CD4-positive, alpha-beta T cell (primary cell): ENCODE measurements at regions not wholly inside any gene's neighbourhood (a gene's known extent, or its start where the extent isn't known, plus 50 kb on each side); places are given as distances from the start of the nearest gene placed in this dataset.

Experiments used
- ATAC-seq: fragments of 200-7000 bp; cut with Tn5 transposase; one replicate; pipeline ENCODE4 v1.10.0; 2022; ENCODE audit warnings: mild to moderate bottlenecking; ENCODE audit not compliant: poor library complexity
- CTCF ChIA-PET: fragments of 350-600 bp; sonication (Branson Sonifier 250); formaldehyde crosslinking; loops from one replicate; lab custom pipeline; 2021; ENCODE audit warnings: antibody characterized with exemption, inconsistent platforms; lab: Charles Lee
- POLR2A ChIA-PET: fragments of 350-600 bp; sonication (Branson Sonifier 250); formaldehyde crosslinking; loops from one replicate; lab custom pipeline; 2021; ENCODE audit warnings: antibody characterized with exemption, inconsistent platforms; lab: Charles Lee
- DNase-seq, 14 experiments: peaks; one replicate each; pipeline ENCODE4 v3.0.0-alpha.2; 2013 to 2020; ENCODE audit warnings: mixed read lengths in 2 of 14
- H3K27ac ChIP-seq, 2 donors: one replicate each; pipeline versions ENCODE4 v1.5.1 to v1.7.0; 2013; ENCODE audit warnings: low read length in 2 of 2, low read depth in 1 of 2, mild to moderate bottlenecking in 1 of 2
- H3K27me3 ChIP-seq, 2 experiments: 1 replicate in 1 of 2; 2 replicates in 1 of 2; pipeline versions ENCODE4 v1.6.1 to v1.7.0; 2013; ENCODE audit warnings: low read length in 2 of 2, control low read depth in 1 of 2, mild to moderate bottlenecking in 1 of 2, moderate library complexity in 1 of 2; ENCODE audit not compliant: insufficient read depth in 2 of 2, control insufficient read depth in 1 of 2
- H3K36me3 ChIP-seq: one replicate; pipeline ENCODE4 v1.6.1; 2013; ENCODE audit warnings: low read length, control low read depth; ENCODE audit not compliant: insufficient read depth
- H3K4me1 ChIP-seq: one replicate; pipeline ENCODE4 v1.6.1; 2013; ENCODE audit warnings: low read length, control low read depth; ENCODE audit not compliant: insufficient read depth
- H3K4me3 ChIP-seq: one replicate; pipeline ENCODE4 v1.5.1; 2013; ENCODE audit warnings: mild to moderate bottlenecking, low read length, moderate library complexity
- H3K9me3 ChIP-seq, 2 experiments: 1 replicate in 1 of 2; 2 replicates in 1 of 2; pipeline versions ENCODE4 v1.6.1 to v1.7.0; 2013; ENCODE audit warnings: low read length in 2 of 2, mild to moderate bottlenecking in 2 of 2, control low read depth in 1 of 2, moderate library complexity in 1 of 2; ENCODE audit not compliant: control insufficient read depth in 1 of 2, insufficient read depth in 1 of 2
- H3K27ac Mint-ChIP-seq: one replicate; pipeline ENCODE4 v1.8.0; 2020; ENCODE audit warnings: mixed read lengths
- H3K27me3 Mint-ChIP-seq: one replicate; pipeline ENCODE4 v1.8.0; 2021; ENCODE audit warnings: mixed read lengths
- H3K36me3 Mint-ChIP-seq: one replicate; pipeline ENCODE4 v1.8.0; 2021; ENCODE audit warnings: low read depth, mixed read lengths
- H3K4me1 Mint-ChIP-seq: one replicate; pipeline ENCODE4 v1.8.0; 2021; ENCODE audit warnings: low read depth, mixed read lengths
- H3K4me3 Mint-ChIP-seq: one replicate; pipeline ENCODE4 v1.8.0; 2020; ENCODE audit warnings: mild to moderate bottlenecking, mixed read lengths
- H3K9me3 Mint-ChIP-seq: one replicate; pipeline ENCODE4 v1.8.0; 2020; ENCODE audit warnings: mixed read lengths
- CTCF ChIP-seq: fragments of 200-600 bp; IDR thresholded peaks from one replicate; pipeline ENCODE4 v1.8.0; 2022; ENCODE audit warnings: antibody characterized with exemption, mild to moderate bottlenecking
- intact Hi-C, 2 experiments: fragments of 100-400 bp; cut with DNase I in 1 of 2; cut with micrococcal nuclease in 1 of 2; formaldehyde crosslinking; loops; one replicate each; pipeline versions ENCODE4 v1.15.1 to v1.9.0; 2023 to 2025; cut with DNase I, micrococcal nuclease

GRCh38 chr4:166422475-166422874, 549.4 kb downstream of the TLL1 start:
- DNase-seq: no peak
- Mint-ChIP-seq H3K9me3 (peaks cover 13% of the 10 kb centered on the region), H3K4me3 (no peak overlapping the region), H3K4me1 (no peaks in the 10 kb centered on the region), H3K27ac (no peak overlapping the region), H3K36me3 (no peaks in the 10 kb centered on the region), H3K27me3 (no peaks in the 10 kb centered on the region)
- no peak for TF ChIP-seq CTCF
- Histone ChIP-seq H3K4me1 (no peaks in the 10 kb centered on the region), H3K27me3 (no peaks in the 10 kb centered on the region), H3K4me3 (no peak overlapping the region), H3K9me3 (peaks cover 0 to 4% of the 10 kb centered on the region in 2 experiments), H3K36me3 (no peaks in the 10 kb centered on the region), H3K27ac (no peak overlapping the region)
- ChIA-PET CTCF (no interaction called here), POLR2A (no interaction called here)
- intact Hi-C loops: no loop called here
- ATAC-seq: no peak

- intact Hi-C loops: no loop called here
- no peaks in the 10 kb centered on the region for H3K27me3 Mint-ChIP-seq
- Histone ChIP-seq H3K27me3 (no peaks in the 10 kb centered on the region), H3K36me3 (no peaks in the 10 kb centered on the region), H3K4me3 (no peak overlapping the region), H3K27ac (no peak overlapping the region), H3K4me1 (no peaks in the 10 kb centered on the region), H3K9me3 (peaks cover 0 to 4% of the 10 kb centered on the region in 2 experiments)
- no peak for TF ChIP-seq CTCF
- DNase-seq (no peak), ATAC-seq (no peak)
- H3K27ac Mint-ChIP-seq: no peak overlapping the region
- H3K4me3 Mint-ChIP-seq: no peak overlapping the region
- no peaks in the 10 kb centered on the region for H3K4me1 Mint-ChIP-seq
- peaks cover 3% of the 10 kb centered on the region for H3K9me3 Mint-ChIP-seq
- no peaks in the 10 kb centered on the region for H3K36me3 Mint-ChIP-seq
- ChIA-PET CTCF (no interaction called here), POLR2A (no interaction called here)
These were observed 553.3 kb downstream of the TLL1 start for GRCh38 chr4:166426300-166426863.

DNA sequence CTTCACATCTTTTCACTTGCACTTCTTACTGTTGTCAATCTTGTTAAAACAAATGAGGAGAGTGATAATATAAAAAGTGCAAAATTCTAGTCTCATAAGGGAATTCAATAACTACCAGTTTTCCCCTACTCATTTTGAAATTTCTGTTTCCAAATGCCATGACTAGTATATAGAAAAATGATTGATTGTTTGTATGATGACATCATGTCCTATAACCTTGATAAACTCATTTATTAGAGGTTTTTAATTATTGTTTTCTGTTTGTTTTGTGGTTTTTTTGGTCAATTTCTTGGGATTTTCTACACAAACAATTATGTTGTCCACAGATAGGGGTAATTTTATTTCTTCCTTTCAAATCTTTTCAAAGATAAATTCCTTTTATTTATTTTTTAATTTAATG, 559.1 kb downstream of the TLL1 start:
- Histone ChIP-seq H3K9me3 (no peaks in the 10 kb centered on the region), H3K27ac (no peak overlapping the region), H3K4me3 (no peak overlapping the region), H3K27me3 (no peaks in the 10 kb centered on the region), H3K4me1 (no peaks in the 10 kb centered on the region), H3K36me3 (no peaks in the 10 kb centered on the region)
- no peak for ATAC-seq
- ChIA-PET CTCF (no interaction called here), POLR2A (no interaction called here)
- no peak for DNase-seq
- intact Hi-C loops: no loop called here
- Mint-ChIP-seq H3K27me3 (no peaks in the 10 kb centered on the region), H3K4me3 (no peak overlapping the region), H3K36me3 (no peaks in the 10 kb centered on the region), H3K9me3 (no peaks in the 10 kb centered on the region), H3K27ac (no peak overlapping the region), H3K4me1 (no peaks in the 10 kb centered on the region)
- TF ChIP-seq CTCF: no peak
